A172 (cell line): ENCODE measurements at regions not wholly inside any gene's neighbourhood (a gene's known extent, or its start where the extent isn't known, plus 50 kb on each side); places are given as distances from the start of the nearest gene placed in this dataset.
"Not testable (repeated sequence)": the region's sequence is repeated elsewhere in the genome, so short reads cannot be mapped to it uniquely, and the experiment has no call there.

Experiments used
- DNase-seq: peaks from one replicate; pipeline ENCODE4 v3.0.0-alpha.2; 2015; ENCODE audit warnings: low spot score

DNA sequence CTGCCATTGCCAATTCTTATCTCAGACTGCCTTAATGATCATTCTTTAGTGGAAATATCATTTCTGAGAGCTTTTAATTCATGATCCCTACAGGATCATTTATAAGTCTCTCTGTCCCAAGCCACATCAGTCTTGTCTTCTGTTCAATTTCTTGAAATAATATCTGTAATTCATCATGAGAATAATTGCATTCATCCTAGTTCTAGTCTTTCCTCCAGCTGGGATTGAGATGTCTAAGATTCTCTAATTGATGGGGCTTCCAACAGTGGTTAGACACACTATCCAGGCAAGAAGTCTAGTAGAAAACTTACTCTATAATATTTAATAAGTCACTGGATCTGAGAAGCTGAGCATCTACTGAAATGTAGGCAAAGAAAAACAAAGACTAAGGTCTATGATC, 854.7 kb upstream of the ADGRL3 start:
- no peak for DNase-seq

DNA sequence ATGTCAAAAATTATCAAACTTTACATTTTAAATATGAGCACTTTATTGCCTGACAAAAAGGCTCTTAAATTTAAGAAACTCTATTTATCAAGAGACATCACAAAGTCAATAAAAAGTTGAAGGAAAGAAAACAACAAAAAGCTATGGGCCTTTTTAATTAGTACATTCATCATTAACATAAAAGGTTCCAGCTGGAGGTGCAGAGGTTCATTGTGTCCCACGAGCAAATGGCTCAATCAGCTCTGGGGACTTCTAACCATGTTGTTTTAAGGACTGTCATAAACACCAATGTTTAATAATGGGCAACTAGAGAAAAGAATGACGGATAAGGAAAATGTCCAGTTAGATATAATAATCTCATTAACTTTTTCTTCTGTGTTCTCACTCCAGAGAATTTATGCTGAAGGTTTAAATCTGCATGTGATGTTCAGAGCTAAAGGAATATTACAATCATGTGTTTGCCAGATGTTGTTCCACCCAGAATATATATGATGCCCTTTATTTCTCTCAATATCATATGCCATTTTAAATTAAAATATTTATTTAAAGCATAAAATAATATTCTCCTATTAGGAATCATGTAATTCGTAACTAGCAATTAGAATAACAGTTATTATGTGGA, 840.3 kb upstream of the ADGRL3 start:
- DNase-seq, result no peak

DNA sequence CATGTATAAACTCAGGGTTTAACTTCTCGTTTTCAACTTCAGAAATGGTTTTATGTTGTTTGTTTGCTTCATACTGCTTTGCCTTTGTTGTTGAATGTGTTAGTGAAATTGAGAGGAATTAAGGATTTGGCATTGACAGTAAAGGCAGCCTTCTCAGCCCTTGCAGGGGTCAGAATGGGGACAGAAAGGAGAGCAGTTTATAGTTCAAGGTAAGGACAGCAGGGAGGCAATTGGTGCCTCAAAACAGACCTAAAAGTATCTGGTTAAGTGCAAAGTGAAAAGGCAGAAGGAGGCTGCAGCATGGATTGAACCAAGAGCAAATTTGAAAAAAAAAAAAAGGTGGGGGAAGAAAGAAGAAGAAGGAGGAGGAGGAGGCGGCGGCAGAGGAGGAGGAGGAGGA, 835.0 kb upstream of the ADGRL3 start:
- no peak for DNase-seq

DNA sequence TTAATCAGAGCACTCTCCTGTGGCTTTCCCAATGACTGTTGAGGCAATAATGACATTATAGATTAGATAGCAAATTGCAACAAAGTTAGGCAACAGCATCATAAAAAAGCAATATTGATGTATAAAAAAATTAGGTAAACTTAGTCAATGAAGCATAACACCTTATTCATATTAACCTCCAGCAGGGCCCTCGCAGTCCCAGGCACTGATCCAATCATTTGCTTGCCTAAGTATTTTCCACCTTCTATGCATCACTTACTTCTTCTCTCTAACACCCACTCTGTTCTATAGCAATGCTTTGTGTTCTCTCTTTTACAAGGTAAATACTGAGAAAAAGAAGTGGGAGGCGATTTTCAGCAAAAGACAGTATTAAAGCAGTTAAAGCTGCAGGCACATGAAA, 833.5 kb upstream of the ADGRL3 start:
- DNase-seq, result no peak

DNA sequence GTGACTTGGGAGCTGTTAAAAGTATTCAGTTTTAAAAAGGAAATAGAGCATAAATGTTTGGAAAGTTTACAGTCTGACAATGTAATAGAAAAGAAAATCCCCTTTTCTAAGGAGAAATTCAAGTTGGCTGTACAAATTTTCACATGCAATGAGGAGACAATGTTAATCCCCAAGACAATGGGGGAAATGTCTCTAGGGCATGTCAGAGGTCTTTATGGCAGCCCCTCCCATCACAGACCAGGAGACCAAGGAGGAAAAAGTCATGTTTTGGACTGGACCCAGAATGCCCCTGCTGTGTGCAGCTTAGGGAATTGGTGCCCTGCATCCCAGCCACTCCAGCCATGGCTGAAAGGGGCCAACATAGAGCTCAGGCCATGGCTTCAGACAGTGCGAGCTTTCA, 831.1 kb upstream of the ADGRL3 start:
- DNase-seq, result no peak

DNA sequence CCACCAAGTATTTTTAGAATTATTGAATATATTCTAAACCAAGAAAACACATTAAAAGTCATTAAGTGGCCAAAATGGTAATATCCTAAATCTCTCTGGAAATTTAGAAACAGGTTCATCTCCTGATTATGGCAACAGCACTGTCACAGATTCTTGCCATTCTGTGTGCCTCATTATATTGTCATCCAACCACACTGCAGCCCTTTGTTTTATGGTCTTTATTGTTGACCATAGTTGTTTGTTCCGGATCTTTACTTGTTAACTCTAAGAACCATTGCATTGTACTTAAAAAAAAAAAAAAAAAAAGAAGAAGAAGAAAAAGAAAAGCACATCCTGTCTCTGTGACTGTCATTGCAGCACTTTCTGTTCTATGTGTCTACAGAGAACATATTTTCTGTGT, 822.1 kb upstream of the ADGRL3 start:
- DNase-seq, result no peak

DNA sequence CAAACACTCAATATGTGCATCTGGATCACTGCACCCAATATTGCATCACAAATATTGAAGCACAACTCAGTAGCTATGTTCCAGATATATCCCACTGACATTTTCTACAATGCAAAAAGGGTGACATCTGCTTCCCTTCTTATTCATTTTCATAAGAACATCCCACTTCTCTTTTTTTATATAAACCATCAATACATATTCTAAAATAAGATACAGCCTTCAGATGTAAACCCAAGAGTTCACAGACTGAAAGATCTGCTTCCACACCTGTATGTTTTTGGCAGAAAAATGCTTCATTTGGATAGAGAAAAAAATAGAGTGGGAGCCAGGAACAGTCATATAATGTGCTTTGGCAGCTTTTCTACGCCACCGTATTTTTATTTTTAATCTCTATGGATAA, 815.6 kb upstream of the ADGRL3 start:
- no peak for DNase-seq

DNA sequence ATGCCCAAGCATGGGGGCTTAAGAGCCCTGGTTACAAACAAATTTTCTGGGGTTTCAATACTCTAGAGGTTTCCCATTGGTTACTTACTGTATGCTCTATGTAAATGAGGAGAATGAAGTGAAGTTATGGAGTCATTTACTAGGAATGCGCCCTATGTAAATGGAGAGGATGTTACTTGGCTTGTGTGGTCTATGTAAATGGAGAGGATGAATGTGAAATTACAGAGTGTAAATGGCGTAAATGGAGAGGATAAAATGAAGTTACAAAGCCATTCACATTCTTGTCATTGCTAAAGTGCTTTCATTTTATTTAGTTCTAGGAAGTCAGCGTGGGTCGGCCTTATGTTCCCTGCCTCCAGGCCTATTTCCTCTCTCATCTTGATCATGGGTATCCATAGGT, 810.5 kb upstream of the ADGRL3 start:
- DNase-seq, result no peak

DNA sequence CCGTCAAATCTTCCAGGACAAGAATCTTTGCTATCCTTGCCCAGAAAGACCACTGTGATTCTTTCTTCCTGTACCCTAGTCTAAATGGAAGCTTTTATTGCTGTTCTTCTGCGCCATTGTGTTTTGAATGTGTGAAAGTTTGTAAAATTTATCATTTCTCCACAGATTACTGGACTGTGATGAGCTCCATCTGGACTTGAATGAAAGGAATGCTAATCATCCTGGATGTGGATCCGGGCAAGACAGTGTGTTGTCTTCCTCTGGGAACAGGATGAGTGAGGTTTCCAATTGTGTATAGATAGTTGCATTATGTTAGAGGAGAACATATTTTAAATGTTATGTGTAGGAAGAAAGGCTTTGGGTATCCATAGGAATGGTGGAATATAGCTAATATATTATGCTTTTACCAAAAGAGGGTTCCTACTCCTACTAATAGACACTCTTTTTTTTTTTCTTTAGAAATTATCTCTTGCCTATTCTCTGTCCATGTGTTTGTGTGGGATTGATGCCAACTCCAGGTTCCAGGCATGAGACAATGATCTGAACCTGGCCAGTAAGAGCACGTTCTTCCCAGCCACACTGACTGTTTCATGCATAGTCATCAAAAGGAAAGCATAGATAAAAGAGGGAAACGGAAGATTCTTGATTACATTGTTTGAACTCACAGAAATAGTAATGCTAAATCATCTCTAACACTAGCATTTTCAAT, 803.6 kb upstream of the ADGRL3 start:
- DNase-seq, result no peak

DNA sequence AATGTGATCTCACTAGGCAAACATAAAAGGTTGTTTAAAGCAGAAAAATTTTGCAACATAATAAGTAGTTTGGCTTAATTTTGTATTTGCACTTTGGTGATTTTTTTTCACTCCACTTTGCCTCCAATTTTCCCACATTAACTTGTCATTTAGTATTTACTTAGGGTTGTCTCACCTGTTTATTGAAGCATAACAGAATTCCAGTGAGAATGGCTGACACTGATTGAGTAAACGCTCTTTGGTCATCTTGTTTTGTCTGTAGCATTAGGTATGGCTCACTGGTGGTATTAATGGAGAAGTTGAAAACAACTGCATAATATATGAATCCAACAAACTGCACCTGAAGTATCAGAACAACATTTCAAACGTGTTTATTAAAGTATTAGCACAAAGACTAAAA, 799.5 kb upstream of the ADGRL3 start:
- DNase-seq, result no peak

DNA sequence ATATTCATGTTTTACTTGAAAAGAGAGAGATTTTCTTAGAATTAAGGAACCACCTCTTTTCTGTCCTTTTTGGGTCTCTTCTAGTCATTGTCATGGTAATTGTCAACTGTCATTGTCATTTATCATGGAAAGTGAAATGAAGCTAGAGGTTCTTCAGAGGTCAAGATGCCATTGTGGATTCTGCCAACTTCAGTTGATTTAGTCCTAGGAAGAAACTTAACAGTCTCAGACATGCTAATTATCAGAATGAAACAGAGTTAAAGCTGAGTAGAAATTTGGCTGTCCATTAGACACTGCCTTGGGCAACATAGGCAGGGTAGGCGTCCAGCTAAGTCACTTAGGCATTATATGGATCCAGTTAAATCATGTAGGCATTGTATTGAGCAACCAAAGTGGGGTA, 796.1 kb upstream of the ADGRL3 start:
- DNase-seq, result no peak

DNA sequence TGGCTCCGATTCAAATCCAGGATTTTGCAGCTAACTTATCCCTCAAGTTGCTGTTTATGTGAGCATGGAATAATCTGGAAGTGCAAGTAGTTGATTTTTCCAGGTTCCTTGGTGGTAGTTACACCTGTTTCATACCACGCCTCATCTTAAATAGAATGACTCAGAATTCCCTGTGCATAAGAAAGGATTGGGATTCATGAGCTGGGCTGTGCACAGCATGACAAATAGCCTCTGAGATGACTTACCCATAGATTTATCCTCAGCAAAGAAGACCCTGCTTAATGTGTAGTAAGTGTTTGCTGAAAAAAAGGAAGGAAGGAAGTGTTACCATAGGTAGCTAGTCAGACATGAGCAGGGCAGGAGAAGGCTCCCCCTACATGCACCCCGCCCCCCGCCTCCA, 777.7 kb upstream of the ADGRL3 start:
- no peak for DNase-seq

DNA sequence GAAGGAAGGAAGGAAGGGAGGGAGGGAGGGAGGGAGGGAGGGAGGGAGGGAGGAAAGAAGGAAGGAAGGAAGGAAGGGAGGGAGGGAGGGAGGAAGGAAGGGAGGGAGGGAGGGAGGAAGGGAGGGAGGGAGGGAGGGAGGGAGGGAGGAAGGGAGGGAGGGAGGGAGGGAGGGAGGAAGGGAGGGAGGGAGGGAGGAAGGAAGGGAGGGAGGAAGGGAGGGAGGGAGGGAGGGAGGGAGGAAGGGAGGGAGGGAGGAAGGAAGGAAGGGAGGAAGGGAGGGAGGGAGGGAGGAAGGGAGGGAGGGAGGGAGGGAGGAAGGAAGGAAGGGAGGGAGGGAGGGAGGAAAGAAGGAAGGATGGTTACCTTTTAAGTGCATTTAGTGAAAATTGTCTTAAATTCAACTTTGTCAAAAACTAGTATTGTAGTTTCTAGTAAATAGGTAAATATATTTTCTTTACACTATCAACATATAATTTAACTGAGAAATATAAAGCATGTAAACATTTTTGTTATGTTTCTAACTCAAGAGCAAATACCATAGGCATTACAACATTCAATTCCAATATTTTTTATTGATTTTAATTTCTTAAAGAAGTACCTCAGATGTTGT, 776.4 kb upstream of the ADGRL3 start:
- not testable (repeated sequence) for DNase-seq

DNA sequence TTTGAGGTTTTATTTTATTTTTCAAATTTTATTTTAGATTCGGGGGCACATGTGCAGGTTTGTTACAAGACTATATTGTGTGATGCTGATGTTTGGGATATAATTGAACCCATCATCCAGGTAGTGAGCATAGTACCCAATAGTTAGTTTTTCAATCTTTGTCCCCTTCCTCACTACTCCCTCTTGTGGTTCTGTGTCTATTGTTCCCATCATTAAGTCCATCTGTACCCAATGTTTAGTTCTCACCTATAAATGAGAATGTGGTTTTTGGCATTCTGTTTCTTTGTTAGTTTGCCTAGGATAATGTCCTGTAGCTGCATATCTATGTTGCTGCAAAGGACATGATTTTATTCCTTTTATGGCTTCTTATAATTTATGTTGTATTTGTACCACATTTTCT, 767.2 kb upstream of the ADGRL3 start:
- no peak for DNase-seq

DNA sequence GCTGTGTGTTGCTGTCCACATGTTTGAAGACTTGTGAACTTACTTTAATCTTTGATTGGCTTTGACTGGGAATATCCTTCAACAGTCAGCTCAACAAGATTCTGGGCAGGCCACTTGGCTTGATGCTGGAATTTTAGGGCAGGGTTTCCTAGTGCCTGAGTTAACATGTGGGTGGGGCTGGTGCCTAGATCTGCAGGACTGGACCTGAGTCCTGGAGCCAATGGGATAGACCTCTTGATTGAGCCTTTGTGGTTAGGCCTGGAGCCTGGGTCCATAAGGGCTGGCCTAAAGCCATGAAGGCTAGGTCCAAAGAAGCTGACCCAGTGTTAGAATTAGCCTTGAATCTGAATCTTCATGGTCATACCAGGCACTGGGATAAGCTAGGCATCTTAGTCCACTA, 757.1 kb upstream of the ADGRL3 start:
- no peak for DNase-seq

DNA sequence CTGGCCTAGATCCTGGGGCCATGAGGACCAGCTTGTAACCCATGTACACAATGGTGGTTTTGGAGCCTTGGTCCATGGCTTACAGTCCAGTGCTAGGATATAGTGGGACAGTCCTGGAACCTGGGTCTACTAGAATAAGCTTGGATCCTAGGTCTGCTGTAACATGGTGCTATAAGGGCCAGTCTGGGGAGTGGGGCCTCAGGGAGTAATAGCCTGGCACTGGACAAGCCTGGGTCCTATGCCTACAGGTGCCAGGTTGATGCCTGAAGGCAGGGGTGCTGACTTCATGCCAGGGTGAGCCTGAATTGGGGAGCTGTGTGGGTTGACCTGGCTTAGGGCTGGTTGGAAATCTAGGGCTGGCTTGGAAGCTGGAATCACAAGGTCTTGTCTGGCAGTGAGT, 756.3 kb upstream of the ADGRL3 start:
- DNase-seq, result no peak

DNA sequence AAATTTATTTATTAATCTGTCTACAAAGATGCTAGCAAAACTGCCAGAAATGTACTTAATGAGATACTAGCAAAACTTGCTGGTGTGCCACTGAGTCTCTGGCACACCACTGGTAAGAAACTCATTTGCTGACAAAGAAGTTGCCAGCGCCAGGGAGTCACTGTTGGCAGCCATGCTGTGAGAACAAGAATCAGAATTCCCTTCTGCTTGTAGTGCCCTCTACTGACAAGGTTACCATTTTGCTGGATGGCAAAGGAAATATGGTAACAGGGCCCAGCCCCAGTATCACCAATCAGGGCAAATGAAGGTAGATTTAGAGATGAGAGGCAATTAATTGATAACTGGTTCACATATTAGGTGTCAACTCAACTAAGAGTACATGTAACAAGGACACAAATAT, 750.1 kb upstream of the ADGRL3 start:
- no peak for DNase-seq

DNA sequence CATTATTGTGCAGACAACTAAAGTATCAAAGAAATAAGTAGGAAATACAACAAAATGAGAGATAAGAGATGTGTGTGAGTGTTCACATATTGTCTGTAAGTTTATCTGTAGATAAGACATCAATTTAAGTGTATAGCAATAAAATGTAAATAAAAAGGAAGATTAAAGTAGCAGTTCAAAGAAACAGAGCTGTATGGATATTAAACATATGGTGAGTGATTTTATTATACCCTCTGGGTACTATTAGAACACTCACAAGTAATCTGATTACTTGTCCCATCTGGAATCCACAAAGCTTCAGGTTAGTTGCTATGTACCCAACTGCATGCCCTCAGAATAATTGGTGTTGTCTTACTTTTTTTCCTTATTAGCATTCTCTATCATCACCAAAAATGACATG, 747.9 kb upstream of the ADGRL3 start:
- no peak for DNase-seq

DNA sequence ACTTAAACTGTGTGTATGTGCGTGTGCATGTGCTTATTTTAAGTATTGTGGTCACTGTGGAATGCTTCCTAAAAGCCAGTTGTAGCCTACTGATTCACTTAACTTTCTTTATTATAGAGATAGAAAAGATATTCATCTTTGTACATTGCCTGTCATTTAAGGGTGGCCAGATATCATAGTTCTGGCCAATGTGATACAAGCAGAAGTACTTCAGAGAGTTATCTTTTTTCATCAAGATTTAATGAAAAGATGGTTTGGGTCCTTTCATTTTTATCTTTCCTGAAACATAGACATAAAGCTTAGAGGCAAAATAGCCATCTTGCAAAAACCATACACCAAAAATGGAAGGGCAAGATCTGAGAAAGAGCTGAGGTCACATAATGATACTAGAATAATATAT, 744.7 kb upstream of the ADGRL3 start:
- no peak for DNase-seq

DNA sequence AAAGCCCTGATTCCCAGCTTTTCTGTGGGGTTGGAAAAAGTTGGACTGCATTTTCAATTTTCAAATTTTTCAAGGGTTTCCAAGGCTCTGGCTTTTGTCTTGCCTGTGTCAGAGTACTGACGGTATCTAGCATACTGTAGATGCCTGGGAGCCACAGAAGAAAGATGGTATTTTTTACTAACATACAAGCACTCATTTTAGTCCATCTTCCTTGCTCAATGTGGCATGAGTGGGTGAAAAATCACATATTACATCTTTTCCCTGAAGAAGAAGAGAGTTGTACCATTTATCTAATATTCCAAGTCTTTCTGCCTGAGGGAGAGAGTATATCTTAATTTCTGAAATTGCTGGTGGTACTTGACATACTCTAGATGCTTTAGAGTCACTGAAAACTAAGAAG, 738.6 kb upstream of the ADGRL3 start:
- DNase-seq, result no peak

DNA sequence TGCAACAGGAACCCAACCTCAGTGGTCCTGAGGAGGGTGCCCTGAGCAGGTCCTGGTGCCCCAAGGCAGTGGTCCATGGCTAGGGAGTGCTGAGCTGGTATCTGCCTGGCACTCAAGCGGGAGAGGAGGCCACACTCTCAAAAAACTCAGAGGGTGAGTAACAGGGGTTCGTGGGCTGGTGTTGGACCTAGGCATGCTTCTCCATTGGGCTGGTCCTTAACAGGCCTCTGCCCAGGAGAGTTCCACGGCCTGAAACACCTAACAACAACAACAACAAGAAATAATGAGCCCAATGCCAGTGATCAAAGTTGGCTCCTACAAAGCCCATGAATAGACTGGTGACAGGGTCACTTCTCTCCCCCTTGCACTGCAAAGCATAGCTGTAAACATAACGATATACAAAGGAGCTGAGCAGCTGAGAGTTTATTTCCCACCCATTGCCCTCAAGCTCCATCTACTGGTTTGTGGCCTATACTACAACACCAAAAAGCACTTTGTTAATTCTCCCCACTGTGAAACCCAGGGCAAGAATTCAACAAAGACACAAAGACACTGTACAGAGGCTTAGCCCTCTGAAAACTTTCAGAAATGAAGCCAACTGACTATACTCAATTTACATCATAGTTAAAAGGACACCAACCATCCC, 736.1 kb upstream of the ADGRL3 start:
- no peak for DNase-seq

DNA sequence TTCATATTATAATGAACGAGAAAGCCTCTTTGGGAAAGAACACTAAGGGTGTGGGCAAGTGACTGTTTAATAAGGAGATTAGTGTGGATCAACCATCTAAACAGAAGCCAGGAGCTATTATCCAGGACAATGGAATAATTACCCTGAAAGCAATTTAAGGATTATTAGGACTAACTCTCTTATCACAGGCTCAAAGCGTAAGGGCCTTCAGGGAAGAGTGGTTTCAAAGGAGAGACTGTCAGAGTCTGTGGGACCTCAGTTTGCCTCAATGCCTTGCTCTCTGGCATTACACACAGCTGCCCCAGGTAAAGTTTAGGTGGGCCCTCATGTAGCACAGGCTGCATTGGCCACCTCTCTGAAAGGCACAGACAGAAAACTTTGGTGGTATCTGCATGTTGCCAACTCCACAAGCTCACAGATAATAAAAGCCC, 717.2 kb upstream of the ADGRL3 start:
- DNase-seq, result no peak

DNA sequence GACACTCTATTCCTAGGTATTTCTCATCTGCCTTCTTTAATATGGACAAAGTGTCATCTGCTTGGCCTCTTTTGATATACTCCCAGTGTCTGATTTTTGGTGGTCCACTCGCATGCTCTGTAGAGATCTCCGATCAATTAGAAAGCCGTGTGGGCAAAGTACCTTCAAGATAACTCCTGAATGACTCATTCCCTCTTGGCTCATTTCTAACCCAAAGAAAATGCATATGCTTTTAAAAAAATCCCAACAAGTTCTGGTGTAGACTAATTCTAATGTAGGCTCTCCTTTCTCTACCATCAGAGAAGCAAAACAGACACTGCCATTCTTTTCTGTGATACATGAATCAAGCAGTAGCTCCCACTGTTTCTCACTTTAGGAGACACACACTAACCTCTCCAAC, 714.9 kb upstream of the ADGRL3 start:
- peak; percentile 65 for DNase-seq
